ENCODE measurements at regions not wholly inside any gene's neighbourhood (a gene's known extent, or its start where the extent isn't known, plus 50 kb on each side); places are given as distances from the start of the nearest gene placed in this dataset.
"Not testable (repeated sequence)": the region's sequence is repeated elsewhere in the genome, so short reads cannot be mapped to it uniquely, and the experiment has no call there.

DNA sequence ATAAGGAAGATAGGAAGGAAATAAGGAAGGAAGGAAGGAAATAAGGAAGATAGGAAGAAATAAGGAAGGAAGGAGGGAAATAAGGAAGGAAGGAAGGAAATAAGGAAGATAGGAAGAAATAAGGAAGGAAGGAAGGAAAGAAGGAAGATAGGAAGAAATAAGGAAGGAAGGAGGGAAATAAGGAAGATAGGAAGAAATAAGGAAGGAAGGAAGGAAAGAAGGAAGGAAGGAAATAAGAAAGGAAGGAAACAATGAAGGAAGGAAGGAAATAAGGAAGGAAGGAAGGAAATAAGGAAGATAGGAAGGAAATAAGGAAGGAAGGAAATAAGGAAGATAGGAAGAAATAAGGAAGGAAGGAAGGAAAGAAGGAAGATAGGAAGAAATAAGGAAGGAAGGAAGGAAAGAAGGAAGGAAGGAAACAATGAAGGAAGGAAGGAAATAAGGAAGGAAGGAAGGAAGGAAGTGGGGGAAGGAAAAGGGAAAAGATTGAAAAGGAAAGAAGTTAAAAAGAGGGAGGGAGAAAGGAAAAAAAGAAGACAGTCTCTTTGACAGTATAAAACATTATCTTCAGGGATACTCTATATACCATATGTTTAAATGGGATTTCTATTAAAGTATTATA lies 227.1 kb downstream of the SP3 start:
- TF ChIP-seq, protein P1, sequence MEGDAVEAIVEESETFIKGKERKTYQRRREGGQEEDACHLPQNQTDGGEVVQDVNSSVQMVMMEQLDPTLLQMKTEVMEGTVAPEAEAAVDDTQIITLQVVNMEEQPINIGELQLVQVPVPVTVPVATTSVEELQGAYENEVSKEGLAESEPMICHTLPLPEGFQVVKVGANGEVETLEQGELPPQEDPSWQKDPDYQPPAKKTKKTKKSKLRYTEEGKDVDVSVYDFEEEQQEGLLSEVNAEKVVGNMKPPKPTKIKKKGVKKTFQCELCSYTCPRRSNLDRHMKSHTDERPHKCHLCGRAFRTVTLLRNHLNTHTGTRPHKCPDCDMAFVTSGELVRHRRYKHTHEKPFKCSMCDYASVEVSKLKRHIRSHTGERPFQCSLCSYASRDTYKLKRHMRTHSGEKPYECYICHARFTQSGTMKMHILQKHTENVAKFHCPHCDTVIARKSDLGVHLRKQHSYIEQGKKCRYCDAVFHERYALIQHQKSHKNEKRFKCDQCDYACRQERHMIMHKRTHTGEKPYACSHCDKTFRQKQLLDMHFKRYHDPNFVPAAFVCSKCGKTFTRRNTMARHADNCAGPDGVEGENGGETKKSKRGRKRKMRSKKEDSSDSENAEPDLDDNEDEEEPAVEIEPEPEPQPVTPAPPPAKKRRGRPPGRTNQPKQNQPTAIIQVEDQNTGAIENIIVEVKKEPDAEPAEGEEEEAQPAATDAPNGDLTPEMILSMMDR (IDR thresholded peaks at IDR 0.05; ENCODE audit: insufficient read depth, low read length, poor library complexity, severe bottlenecking): not testable (repeated sequence)
- not testable (repeated sequence) for TF ChIP-seq EZH2phosphoT487 (conservative IDR thresholded peaks at IDR 0.05; ENCODE audit: low read length)
